ENCODE measurements at regions not wholly inside any gene's neighbourhood (a gene's known extent, or its start where the extent isn't known, plus 50 kb on each side); places are given as distances from the start of the nearest gene placed in this dataset.

DNA sequence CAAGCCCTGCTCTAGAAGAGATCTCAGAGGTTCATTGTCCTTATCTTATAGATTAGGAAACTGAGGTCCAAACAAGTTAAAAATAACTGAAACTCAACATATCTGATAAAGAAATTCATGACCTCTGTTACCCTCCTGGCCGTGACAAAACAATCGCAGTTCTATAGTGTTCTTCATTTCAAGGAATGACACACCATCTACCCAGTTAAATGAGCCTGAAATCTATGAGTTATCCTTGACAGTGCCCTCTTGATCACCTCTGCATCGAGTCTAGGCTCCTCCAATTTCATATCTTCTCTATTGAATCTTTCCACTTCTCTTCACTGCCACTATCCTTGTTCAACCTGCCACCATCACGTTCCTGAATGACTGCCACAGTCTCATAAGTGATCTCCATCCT is 325.3 kb upstream of the TEX13C start:
- no peak for DNase-seq (ENCODE audit: low read depth in 1 of 2, low spot score in 2 of 2)
- Histone ChIP-seq H2AK5ac (ENCODE audit: low read depth, low read length) (no peak overlapping the region), H2BK15ac (ENCODE audit: low read length) (no peak overlapping the region), H3K23me2 (ENCODE audit: low read depth, low read length) (no peaks in the 10 kb centered on the region), H3K79me1 (ENCODE audit: low read depth, low read length) (no peaks in the 10 kb centered on the region), H3K27ac (ENCODE audit: low read depth, low read length) (no peak overlapping the region), H3K23ac (ENCODE audit: insufficient read length) (no peak overlapping the region), H4K5ac (ENCODE audit: insufficient read length, low read depth, low read length) (no peak overlapping the region), H4K91ac (replicated peaks; ENCODE audit: insufficient read length, low read length) (no peak overlapping the region), H3K4me3 (ENCODE audit: extremely low read depth in 1 of 4, insufficient read depth in 2 of 4, low read depth in 3 of 4, low read length in 4 of 4) (no peak overlapping the region), H3K27me3 (replicated peaks in 1 of 4; ENCODE audit: control insufficient read depth in 3 of 4, extremely low read depth in 1 of 4, insufficient read depth in 3 of 4, low read length in 3 of 4) (no peaks in the 10 kb centered on the region), H2AFZ (ENCODE audit: low read length) (no peak overlapping the region), H3K4ac (replicated peaks; ENCODE audit: insufficient read length, low read depth, low read length) (no peak overlapping the region), H2BK20ac (ENCODE audit: low read length) (no peak overlapping the region), H3K9ac (replicated peaks in 1 of 4; ENCODE audit: extremely low read depth in 1 of 4, low read depth in 3 of 4, low read length in 3 of 4) (no peak overlapping the region), H4K20me1 (replicated peaks in 1 of 2; ENCODE audit: control insufficient read depth in 1 of 2, insufficient read depth in 2 of 2, low read length in 2 of 2) (no peaks in the 10 kb centered on the region), H3K4me2 (ENCODE audit: insufficient read depth in 1 of 2, low read depth in 2 of 2, low read length in 2 of 2) (no peak overlapping the region), H3K79me2 (ENCODE audit: control insufficient read depth in 1 of 2, insufficient read depth in 2 of 2, low read length in 2 of 2) (no peaks in the 10 kb centered on the region), H3K14ac (ENCODE audit: insufficient read length) (no peak overlapping the region), H2BK12ac (ENCODE audit: low read depth, low read length) (no peak overlapping the region), H2BK120ac (replicated peaks; ENCODE audit: low read depth, low read length) (no peak overlapping the region), H4K8ac (ENCODE audit: extremely low read depth, insufficient read depth, low read length) (no peak overlapping the region), H3K18ac (ENCODE audit: extremely low read depth, low read length) (no peak overlapping the region), H3K4me1 (replicated peaks in 1 of 4; ENCODE audit: control insufficient read depth in 3 of 4, insufficient read depth in 4 of 4, low read length in 3 of 4) (no peaks in the 10 kb centered on the region), H3K36me3 (ENCODE audit: control insufficient read depth in 2 of 4, insufficient read depth in 4 of 4, low read length in 3 of 4) (no peaks in the 10 kb centered on the region), H2BK5ac (ENCODE audit: low read depth, low read length) (no peak overlapping the region), H3K56ac (replicated peaks; ENCODE audit: insufficient read length, low read depth, low read length) (no peak overlapping the region), H3K9me3 (ENCODE audit: insufficient read depth in 2 of 2, low read depth in 1 of 2, low read length in 1 of 2) (no peaks in the 10 kb centered on the region)
- POLR2A ChIA-PET (ENCODE audit: partially characterized antibody) = no interaction called here
- no peak for FAIRE-seq
- no peak for TF ChIP-seq SRF (IDR thresholded peaks at IDR 0.05; ENCODE audit: low read depth, low read length)
- no peak for TF ChIP-seq TBP (IDR thresholded peaks at IDR 0.05; ENCODE audit: low read depth, low read length)
- TF ChIP-seq RBBP5 (IDR thresholded peaks at IDR 0.05; ENCODE audit: borderline replicate concordance, low read depth, low read length) = no peak
- TF ChIP-seq NANOG (IDR thresholded peaks at IDR 0.05; ENCODE audit: insufficient read depth, low read depth, low read length, poor library complexity, severe bottlenecking) = no peak
- no peak for TF ChIP-seq GTF2F1 (IDR thresholded peaks at IDR 0.05; ENCODE audit: borderline replicate concordance, low read depth, low read length)
- TF ChIP-seq SP4 (IDR thresholded peaks at IDR 0.05; ENCODE audit: low read length) = no peak
- no peak for TF ChIP-seq ASH2L (IDR thresholded peaks at IDR 0.05; ENCODE audit: low read length)
- no peak for TF ChIP-seq KDM4A (IDR thresholded peaks at IDR 0.05; ENCODE audit: low read depth, low read length, severe bottlenecking)
- TF ChIP-seq BACH1 (IDR thresholded peaks at IDR 0.05; ENCODE audit: low read length) = no peak
- TF ChIP-seq, protein P1, sequence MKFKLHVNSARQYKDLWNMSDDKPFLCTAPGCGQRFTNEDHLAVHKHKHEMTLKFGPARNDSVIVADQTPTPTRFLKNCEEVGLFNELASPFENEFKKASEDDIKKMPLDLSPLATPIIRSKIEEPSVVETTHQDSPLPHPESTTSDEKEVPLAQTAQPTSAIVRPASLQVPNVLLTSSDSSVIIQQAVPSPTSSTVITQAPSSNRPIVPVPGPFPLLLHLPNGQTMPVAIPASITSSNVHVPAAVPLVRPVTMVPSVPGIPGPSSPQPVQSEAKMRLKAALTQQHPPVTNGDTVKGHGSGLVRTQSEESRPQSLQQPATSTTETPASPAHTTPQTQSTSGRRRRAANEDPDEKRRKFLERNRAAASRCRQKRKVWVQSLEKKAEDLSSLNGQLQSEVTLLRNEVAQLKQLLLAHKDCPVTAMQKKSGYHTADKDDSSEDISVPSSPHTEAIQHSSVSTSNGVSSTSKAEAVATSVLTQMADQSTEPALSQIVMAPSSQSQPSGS (IDR thresholded peaks at IDR 0.05; ENCODE audit: low read length) = no peak
- TF ChIP-seq CBX8 (IDR thresholded peaks at IDR 0.05; ENCODE audit: borderline replicate concordance, low read depth, low read length) = no peak
- no peak for TF ChIP-seq HDAC6 (IDR thresholded peaks at IDR 0.05; ENCODE audit: low read depth, low read length)
- TF ChIP-seq POLR2AphosphoS5 (IDR thresholded peaks at IDR 0.05; ENCODE audit: low read depth, low read length) = no peak
- no peak for TF ChIP-seq SP2 (IDR thresholded peaks at IDR 0.05; ENCODE audit: low read length)
- TF ChIP-seq TAF1 (IDR thresholded peaks at IDR 0.05; ENCODE audit: low read depth, low read length) = no peak
- 91% methylated on average over 4 of the region's 4 CpGs; no CpG with 5 or more reads in 1 of the 2 experiments for WGBS, 2 experiments (ENCODE audit: extremely low coverage in 1 of 2, insufficient coverage in 1 of 2, insufficient read length in 1 of 2, insufficient replicate concordance in 2 of 2, low coverage in 1 of 2, low lambda C conversion rate in 2 of 2, missing lambda C conversion rate in 1 of 2)
- CTCF ChIA-PET (ENCODE audit: partially characterized antibody) = no interaction called here

Measured in H1 (cell line).